ENCODE measurements at regions not wholly inside any gene's neighbourhood (a gene's known extent, or its start where the extent isn't known, plus 50 kb on each side); places are given as distances from the start of the nearest gene placed in this dataset.

DNA sequence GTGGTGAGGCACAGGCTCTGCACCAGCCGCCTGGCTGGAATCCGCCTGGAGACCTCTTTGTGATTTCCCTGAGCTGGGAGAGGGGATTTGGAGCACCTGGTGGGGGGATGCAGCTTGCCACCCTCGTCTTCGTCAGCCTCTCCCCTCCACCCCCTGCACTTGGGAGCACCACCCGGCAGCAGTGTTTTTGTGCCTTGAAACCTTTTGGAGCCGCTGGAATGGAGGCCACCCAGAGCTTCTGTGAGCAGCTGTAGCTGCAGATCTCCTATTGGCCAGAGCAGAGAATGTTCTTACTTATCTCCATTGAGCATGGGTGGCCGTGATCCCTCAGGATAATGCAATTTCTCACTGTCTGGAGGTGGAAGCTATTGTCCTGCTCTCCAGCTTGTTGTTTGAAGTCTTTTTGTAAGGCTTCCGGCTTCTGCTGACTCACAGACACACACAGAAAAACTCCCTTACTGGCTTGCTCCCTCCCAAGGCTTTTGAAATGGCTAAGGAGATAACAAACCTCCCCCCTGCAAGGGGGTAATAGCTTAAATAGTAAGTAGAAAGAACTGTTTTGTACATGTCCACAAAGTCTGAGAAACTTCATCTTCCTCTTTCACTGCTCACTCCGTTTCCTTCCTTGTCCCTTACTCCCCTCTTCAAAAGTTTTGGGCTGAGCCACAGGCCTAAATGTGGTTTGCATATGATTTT lies 271.2 kb downstream of the PRL start:
- DNase-seq (ENCODE audit: low read depth) = no peak
- no peak overlapping the region for H3K4me3 ChIP-seq (ENCODE audit: low read depth, low read length)
- TF ChIP-seq, protein P1, sequence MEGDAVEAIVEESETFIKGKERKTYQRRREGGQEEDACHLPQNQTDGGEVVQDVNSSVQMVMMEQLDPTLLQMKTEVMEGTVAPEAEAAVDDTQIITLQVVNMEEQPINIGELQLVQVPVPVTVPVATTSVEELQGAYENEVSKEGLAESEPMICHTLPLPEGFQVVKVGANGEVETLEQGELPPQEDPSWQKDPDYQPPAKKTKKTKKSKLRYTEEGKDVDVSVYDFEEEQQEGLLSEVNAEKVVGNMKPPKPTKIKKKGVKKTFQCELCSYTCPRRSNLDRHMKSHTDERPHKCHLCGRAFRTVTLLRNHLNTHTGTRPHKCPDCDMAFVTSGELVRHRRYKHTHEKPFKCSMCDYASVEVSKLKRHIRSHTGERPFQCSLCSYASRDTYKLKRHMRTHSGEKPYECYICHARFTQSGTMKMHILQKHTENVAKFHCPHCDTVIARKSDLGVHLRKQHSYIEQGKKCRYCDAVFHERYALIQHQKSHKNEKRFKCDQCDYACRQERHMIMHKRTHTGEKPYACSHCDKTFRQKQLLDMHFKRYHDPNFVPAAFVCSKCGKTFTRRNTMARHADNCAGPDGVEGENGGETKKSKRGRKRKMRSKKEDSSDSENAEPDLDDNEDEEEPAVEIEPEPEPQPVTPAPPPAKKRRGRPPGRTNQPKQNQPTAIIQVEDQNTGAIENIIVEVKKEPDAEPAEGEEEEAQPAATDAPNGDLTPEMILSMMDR (conservative IDR thresholded peaks at IDR 0.05; ENCODE audit: low read depth, low read length) = no peak

DNA sequence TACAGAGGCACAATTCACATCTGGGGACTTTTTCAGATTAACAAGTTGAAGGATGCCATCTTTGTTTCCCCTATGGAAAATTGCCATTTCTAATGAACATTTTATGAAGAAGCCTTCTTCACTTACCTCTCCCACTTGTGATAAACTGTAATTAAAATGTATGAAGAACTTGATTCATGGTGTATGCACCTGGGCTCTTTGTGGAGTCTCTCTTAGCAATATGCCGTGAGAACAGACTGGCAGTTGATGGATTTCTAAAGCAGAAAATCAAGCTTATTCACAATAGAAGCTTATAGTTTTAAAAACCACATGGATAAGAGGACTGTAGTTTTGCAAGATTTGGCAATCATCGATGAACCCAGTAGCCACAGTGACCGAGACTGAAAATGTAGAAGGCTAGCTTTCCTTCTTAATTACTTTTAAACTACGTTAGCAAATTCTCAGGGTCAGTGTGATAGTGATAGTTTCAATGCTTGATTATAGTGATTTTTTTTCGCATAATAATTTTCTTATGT lies 270.6 kb downstream of the PRL start:
- H3K4me3 ChIP-seq (ENCODE audit: low read depth, low read length) = no peak overlapping the region
- TF ChIP-seq, protein P1 (conservative IDR thresholded peaks at IDR 0.05; ENCODE audit: low read depth, low read length) = no peak
- no peak for DNase-seq (ENCODE audit: low read depth)

DNA sequence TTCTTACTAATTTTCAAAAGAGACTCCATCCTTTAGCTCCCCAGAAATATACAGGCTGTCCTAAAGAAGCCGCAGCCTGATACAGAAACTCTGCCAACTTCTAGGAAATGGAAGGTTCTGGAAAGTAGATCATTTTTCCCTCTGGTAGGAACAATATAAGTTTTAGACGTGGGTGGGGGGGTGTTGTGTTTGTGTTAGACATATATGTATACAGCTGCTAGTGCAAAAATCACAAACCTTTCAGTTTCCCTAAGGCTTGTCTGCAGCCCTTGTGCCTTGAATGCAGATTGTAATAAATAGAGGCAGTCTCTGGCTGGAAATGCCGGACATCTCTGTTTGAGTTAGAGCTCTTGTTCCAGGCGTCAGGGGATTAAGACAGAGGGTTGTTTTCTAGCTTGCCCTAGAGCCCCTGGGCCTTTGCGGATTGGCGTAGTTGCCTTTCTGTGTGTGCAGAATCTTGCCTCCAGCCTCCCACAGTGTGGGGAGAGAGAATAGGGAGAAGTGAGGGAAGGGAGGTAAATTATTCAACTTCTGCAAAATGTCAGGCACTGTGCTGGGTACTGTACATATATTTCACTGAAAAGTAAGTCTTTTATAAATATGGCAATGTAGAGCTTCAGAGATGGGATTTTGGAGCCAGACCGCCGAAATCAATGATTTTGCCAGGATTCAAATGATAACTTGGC lies 269.7 kb downstream of the PRL start:
- TF ChIP-seq, protein P1 (conservative IDR thresholded peaks at IDR 0.05; ENCODE audit: low read depth, low read length) = no peak
- DNase-seq (ENCODE audit: low read depth) = no peak
- H3K4me3 ChIP-seq (ENCODE audit: low read depth, low read length) = no peak overlapping the region

DNA sequence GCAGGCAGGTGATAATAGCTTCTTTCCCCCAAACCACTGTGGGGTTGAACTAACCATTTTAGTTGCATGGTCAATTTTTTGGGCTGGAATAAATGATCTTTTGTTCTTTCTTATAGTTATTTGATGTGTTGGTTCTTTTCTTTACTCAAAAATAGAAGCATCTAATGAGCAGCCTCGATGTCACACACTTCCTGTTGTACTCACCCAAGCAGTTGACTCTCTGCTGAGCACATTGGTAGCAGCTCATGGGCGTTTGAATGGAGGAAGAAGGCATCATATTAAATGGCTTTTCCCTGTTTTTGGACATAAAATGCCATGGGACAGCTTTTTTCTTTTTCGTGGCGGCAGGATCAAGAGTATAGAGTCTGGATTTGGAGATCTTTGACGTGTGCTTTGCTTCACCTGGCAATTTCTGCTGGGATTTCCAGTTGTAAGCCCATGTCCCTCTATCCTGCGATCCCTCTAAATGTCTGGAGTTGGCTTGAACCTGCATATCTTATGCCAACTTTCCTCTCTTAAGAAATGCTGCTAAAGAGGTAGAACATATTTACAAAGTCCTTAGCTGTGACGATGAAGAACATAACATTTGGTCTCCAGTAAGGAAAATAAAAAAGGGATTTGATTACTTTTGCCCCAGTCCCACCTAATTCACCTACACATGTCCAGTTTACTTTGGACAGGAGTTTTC lies 268.3 kb downstream of the PRL start:
- H3K4me3 ChIP-seq (ENCODE audit: low read depth, low read length) = no peak overlapping the region
- TF ChIP-seq, protein P1 (conservative IDR thresholded peaks at IDR 0.05; ENCODE audit: low read depth, low read length) = no peak

DNA sequence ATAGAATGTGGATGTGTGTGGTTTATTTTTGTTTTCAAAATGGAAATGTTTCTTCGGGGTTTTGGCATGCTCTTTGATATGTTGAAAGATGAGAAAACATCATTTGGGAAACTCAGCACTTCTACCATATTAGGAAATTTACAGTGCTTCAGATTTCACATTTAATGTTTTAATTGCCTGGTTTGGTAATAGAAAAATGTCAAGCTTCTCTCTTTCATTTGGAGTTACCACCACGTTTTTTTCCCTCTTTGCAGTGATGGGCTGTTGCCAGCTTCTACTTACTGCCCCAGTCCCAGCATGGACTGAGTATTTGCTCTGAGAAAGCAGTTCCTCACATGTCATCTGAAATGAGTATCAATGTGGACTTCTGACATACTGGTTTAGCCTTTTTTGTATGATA lies 267.7 kb downstream of the PRL start:
- no peak for DNase-seq (ENCODE audit: low read depth)
- TF ChIP-seq, protein P1 (conservative IDR thresholded peaks at IDR 0.05; ENCODE audit: low read depth, low read length) = no peak
- H3K4me3 ChIP-seq (ENCODE audit: low read depth, low read length) = no peak overlapping the region

More for the DNA sequence above, 268.3 kb downstream of the PRL start:
- DNase-seq (ENCODE audit: low read depth) = no peak

DNA sequence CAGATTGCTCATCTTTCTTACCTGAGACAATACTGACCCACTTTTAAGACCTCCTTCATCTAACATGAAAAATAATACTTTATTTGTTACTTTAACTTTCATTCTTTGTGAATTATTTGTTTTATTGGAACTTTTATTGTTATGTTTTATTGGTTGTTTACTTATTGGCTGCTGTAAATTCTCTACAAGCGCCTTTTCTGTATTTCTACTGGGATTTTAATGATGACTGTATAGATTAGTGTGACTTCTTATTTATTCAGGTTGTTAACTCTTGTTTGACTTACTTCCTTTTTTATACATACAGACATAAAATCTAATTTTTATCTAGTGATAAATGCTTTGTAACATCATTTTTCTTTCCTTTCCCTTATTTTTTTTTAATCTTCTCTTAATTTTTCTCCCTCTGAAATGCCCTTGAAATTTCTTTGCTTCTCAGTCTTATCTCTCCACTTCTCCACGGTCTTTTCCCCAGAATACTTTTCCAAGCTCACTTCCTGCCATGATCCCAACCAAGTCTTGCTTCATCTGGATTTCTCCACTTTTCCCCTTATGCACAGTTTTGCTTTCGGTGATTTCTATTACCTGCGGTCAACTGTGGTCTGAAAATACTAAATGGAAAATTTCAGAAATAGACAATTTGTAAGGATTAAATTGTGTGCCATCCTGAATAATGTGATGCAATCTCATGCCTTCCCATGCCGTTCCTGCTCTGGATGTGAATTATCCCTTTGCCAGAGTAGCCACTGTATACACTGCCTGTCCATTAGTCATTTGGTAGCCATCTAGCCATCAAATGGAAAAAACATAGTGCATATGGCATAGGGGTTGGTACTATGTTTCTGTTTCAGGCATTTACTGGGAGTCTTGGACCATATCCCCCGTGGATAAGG lies 265.9 kb downstream of the PRL start:
- TF ChIP-seq, protein P1 (conservative IDR thresholded peaks at IDR 0.05; ENCODE audit: low read depth, low read length) = no peak
- H3K4me3 ChIP-seq (ENCODE audit: low read depth, low read length) = no peak overlapping the region
- no peak for DNase-seq (ENCODE audit: low read depth)
